GM19035 (cell line): ENCODE measurements at regions not wholly inside any gene's neighbourhood (a gene's known extent, or its start where the extent isn't known, plus 50 kb on each side); places are given as distances from the start of the nearest gene placed in this dataset.

Source experiments
- ATAC-seq: cut with Tn5 transposase; IDR thresholded peaks from one replicate; pipeline ENCODE4 v1.9.1; 2021; ENCODE audit not compliant: unreplicated experiment

DNA sequence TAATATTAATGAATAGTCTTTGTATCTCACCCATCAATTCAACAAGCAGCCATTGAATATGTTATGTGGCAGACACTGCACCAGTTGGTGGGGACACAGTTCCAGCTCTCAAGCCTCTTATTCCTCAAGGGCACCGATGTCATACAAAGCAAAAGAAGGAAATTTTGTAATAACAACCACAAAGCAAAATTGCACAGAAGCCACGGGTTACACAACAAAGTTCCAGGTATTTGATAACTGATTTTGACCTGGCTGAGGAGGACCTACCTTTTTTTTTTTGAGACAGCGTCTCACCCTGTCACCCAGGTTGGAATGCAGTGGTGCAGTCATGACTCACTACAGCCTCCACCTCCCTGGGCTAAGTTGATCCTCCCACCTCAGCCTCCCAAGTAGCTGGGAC, 266.7 kb downstream of the FOXO1 start:
- no peak for ATAC-seq

DNA sequence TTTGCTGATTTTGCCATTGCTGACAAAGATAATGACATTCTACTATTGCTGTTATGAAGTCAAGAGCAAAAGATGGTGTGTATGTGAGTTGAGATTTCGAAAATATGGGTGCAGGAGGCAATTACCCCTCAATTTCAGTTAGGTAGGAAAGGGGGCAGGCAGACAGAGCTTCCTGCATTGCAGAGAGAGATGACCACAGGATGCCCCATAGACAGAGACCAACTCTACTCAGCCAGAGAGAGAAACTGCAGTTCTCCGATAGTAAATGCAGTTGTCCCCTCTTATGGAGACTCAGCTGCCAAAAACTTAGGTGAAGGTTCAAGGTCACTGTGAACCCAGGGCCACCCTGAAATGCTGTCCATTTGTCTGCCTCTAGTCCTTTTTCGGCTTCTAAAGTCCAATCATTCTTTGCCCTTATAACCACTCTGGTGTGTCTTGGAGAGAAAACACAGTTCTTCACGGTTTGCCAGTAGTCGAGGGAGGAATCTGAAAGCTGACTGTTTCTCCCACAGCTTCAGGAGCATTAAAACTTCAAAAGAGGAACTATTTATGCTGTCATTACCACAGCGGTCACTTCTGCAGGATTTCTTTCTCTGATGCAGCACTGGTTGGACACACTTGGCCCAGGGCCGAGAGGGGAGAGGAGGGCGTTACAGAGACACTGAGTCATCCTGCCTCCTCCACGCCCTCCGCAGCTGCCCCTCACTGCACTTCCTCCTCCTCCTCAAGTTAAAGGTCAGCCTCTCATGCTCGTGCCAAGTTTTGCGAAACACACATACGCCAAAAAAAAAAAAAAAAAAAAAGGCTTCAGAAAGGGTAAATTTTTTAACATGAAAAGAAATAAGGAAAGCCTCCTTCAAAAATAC, 264.3 kb downstream of the FOXO1 start:
- peak; percentile 95 for ATAC-seq

- no peak for ATAC-seq
These were observed 263.5 kb downstream of the FOXO1 start for GRCh38 chr13:40402931-40403431.

DNA sequence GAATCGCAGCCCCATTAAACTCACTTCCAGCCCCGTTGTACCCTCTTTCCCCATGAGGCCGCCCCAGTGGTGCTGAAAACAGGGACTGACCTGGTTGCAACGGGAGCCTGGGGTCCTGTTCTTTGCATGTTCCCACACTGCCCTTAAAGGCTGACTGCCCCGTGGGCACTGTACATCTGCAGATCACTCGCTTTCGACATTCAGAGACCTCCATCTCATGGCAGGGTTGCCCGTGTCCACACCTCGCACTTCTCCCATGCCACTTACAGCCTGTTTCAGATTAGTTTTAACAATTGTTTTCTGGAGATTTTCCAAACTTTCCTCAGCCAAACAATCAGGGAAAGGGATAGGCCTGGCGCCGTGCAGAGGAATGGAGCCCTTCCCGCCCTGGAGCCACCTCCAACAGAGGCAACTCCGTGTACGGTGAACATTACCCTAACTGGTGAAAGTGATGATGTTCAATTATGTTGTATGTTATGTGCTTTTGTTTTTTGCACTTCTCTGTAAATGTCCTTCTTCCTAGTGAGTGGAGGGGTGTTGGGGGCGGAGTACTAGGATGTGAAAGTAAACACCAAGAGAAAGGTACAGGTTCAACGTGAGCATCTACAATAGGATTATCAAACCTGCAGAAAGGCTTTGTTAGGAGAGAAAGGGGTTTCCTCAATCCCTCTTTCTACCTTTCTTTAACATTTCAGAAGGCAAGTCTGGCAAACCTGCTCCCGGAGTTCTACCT, 262.8 kb downstream of the FOXO1 start:
- no peak for ATAC-seq

- ATAC-seq = no peak
These were observed 262.0 kb downstream of the FOXO1 start for GRCh38 chr13:40404407-40404806.

DNA sequence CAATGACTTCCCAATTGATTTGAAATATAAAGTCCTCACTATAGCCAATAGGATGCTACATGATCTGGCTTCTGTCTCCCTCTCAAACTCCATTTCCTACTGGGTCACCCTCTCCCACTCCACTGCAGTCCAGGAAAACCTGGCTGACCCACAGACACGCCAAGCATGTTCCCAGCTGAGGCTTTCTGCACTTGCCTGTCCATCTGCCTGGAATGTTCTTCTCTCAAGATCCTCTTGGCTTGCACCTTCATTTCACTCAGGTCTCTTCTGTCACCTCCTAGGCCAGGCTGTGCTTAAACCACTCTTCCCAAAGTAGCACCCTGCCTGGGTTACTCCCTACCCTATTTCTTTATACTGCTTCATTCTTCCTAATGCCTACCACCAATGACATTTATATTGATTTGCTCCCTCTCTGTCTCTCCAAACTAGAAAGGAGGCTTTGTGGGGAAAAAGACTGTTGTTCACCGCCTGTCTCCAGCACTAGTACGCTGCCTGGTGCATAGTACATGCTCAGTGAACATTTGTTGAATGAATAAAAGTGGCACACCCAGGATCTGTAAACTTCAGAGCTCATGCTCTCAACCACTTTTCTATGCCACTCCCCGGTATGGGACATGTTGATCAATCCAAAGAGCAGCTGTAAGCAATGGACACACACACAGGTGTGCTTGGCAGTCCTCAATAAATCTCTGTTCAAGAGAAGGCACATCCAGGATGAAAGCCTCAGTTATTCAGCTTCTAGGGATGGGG, 261.3 kb downstream of the FOXO1 start:
- ATAC-seq = no peak

GRCh38 chr13:40406405-40407120, 259.9 kb downstream of the FOXO1 start:
- no peak for ATAC-seq

GRCh38 chr13:40407567-40407966, 258.9 kb downstream of the FOXO1 start:
- ATAC-seq = no peak

GRCh38 chr13:40408602-40409001, 257.8 kb downstream of the FOXO1 start:
- ATAC-seq = no peak

DNA sequence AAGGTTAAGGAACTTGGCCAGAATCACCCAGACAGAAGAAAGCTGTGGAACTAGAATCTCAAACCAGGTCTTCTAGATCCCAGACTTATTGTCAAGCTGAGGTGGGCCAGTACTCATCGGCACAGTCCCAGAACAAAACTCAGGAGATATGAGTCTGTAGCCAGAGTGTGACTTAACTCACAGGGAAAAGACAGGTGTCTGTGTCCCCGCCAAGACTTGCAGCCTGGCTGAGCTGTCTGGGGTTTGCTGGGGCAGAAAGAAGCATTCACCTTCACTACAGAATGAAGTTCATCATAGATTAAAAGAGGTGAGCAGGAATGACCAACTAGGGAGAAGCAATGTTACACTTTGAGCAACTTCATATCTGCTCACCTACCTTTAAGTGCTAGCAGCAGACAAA, 257.2 kb downstream of the FOXO1 start:
- no peak for ATAC-seq

- ATAC-seq = no peak
These were observed 256.1 kb downstream of the FOXO1 start for GRCh38 chr13:40410315-40410714.

DNA sequence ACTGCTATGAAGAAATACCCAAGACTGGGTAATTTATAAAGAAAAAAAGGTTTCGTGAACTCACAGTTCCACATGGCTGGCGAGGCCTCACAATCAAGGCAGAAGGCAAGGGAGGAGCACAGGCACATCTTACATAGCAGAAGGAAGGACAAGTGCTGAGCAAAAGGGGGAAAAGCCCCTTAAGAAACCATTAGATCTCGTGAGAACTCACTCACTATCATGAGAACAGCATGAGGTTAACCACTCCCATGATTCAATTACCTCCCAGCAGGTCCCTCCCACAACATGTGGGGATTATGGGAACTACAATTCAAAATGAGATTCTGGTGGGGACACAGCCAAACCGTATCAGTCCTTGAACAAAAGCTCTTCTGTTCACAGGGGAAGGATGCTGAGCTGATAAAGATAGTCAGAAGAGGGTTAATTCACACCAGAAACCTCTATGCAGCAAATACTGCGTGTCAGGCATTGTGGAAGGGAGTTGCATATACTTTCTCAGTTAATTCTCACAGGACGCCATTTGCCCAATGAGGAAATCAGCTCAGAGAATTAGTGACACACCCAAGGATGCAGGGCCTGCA, 246.2 kb downstream of the FOXO1 start:
- ATAC-seq = no peak

GRCh38 chr13:40422588-40423235, 243.7 kb downstream of the FOXO1 start:
- no peak for ATAC-seq

DNA sequence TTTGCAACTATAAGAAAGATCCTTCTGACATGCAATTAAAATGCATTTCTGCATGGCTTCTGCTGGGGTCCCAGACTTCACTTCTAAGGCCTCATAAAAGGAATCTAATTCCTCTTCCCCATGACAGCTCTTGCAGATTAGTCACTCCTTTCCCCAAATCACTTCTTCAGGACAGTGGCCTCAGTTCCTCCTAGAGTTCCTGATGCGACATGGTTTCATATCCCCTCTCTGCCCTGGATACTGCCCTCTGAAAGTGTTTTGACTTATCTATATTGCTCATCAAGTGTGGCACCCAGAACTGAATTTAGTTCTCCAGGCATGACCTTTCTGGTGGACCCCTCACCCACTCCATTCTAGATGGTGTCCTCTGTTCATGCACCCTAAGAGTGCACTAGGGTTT, 238.1 kb downstream of the FOXO1 start:
- no peak for ATAC-seq

GRCh38 chr13:40429706-40430545, 236.5 kb downstream of the FOXO1 start:
- no peak for ATAC-seq

GRCh38 chr13:40432018-40432978, 234.1 kb downstream of the FOXO1 start:
- ATAC-seq = peak; percentile 67

DNA sequence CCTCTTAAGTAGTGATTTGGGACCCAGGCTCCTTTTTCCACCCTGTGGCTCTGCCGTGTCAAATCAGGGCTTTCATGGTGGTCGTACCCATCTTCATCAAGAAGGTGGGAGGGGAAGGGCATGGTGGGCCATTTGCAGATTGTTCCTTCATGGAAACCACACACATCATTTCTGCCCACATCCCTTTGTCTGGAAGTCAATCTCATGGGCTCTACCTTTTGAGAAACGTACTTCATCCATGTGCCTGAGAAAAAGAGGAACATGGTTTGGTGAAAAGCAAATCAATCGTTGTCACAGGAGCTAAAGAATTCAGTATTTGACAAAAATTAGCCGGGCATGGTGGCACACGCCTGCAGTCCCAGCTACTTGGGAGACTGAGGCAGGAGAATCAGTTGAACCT, 233.4 kb downstream of the FOXO1 start:
- ATAC-seq = no peak

GRCh38 chr13:40433577-40433976, 232.9 kb downstream of the FOXO1 start:
- no peak for ATAC-seq
